ENCODE measurements at regions not wholly inside any gene's neighbourhood (a gene's known extent, or its start where the extent isn't known, plus 50 kb on each side); places are given as distances from the start of the nearest gene placed in this dataset.
"Not testable (repeated sequence)": the region's sequence is repeated elsewhere in the genome, so short reads cannot be mapped to it uniquely, and the experiment has no call there.

- Histone ChIP-seq H3K36me3 (no peaks in the 10 kb centered on the region), H3K4me3 (no peak overlapping the region), H3K9me3 (peaks cover 0 to 20% (median 0%) of the 10 kb centered on the region in 11 donors), H3K4me1 (peaks cover 0 to 7% (median 0%) of the 10 kb centered on the region in 9 donors), H3K27me3 (peaks cover 0 to 59% (median 52%) of the 10 kb centered on the region in 7 donors), H3K27ac (no peak overlapping the region)
- WGBS, 2 donors = 43 to 47% methylated on average over 5 of the region's 5 CpGs
- DNase-seq (no peak), ATAC-seq (peak in 1 of 8 donors; percentile 25)
- no peak for TF ChIP-seq CTCF (IDR thresholded peaks at IDR 0.05)
- intact Hi-C loops (cut with DNase I) = no loop called here
These were observed 252.3 kb upstream of the KCNG1 start for GRCh38 chr20:51275181-51275580.

GRCh38 chr20:51272401-51272800 lies 249.5 kb upstream of the KCNG1 start:
- H3K4me1 ChIP-seq = peaks cover 0 to 7% (median 0%) of the 10 kb centered on the region in 9 donors
- no peak overlapping the region for H3K4me3 ChIP-seq
- H3K36me3 ChIP-seq = no peaks in the 10 kb centered on the region
- DNase-seq (no peak), ATAC-seq (no peak)
- WGBS, 2 donors = 45 to 46% methylated on average over 5 of the region's 5 CpGs
- peaks cover 0 to 12% (median 0%) of the 10 kb centered on the region in 11 donors for H3K9me3 ChIP-seq
- H3K27ac ChIP-seq = no peak overlapping the region
- peaks cover 0 to 44% (median 33%) of the 10 kb centered on the region in 7 donors for H3K27me3 ChIP-seq
- intact Hi-C loops (cut with DNase I) = no loop called here
- TF ChIP-seq CTCF (IDR thresholded peaks at IDR 0.05) = no peak

GRCh38 chr20:51271931-51272330 lies 249.0 kb upstream of the KCNG1 start:
- Histone ChIP-seq H3K4me3 (no peak overlapping the region), H3K4me1 (peaks cover 0 to 7% (median 0%) of the 10 kb centered on the region in 9 donors), H3K9me3 (peaks cover 0 to 12% (median 0%) of the 10 kb centered on the region in 11 donors), H3K36me3 (no peaks in the 10 kb centered on the region), H3K27me3 (peaks cover 0 to 40% (median 29%) of the 10 kb centered on the region in 7 donors), H3K27ac (no peak overlapping the region)
- TF ChIP-seq CTCF (IDR thresholded peaks at IDR 0.05) = no peak
- ATAC-seq (no peak), DNase-seq (no peak)
- 78 to 80% methylated on average over 7 of the region's 7 CpGs for WGBS, 2 donors
- intact Hi-C loops (cut with DNase I) = no loop called here

GRCh38 chr20:51271289-51271688 lies 248.4 kb upstream of the KCNG1 start:
- H3K36me3 ChIP-seq; ATAC-seq; H3K4me3 ChIP-seq; H3K27ac ChIP-seq; intact Hi-C loops (cut with DNase I); H3K4me1 ChIP-seq; DNase-seq: not testable (repeated sequence)
- 88 to 91% methylated on average over 2 of the region's 2 CpGs for WGBS, 2 donors
- Histone ChIP-seq H3K9me3 (peaks cover 0 to 12% (median 0%) of the 10 kb centered on the region in 11 donors), H3K27me3 (peaks cover 0 to 43% (median 23%) of the 10 kb centered on the region in 7 donors)

GRCh38 chr20:51269671-51270070 lies 246.8 kb upstream of the KCNG1 start:
- TF ChIP-seq CTCF (IDR thresholded peaks at IDR 0.05) = no peak
- intact Hi-C loops (cut with DNase I) = no loop called here
- Histone ChIP-seq H3K9me3 (peaks cover 0 to 18% (median 0%) of the 10 kb centered on the region in 11 donors), H3K27ac (no peak overlapping the region), H3K36me3 (no peaks in the 10 kb centered on the region), H3K27me3 (peaks cover 0 to 31% (median 7%) of the 10 kb centered on the region in 7 donors), H3K4me3 (no peak overlapping the region), H3K4me1 (no peaks in the 10 kb centered on the region)
- ATAC-seq (no peak), DNase-seq (no peak)
- WGBS, 2 donors = 75 to 79% methylated on average over 4 of the region's 4 CpGs

All from heart right ventricle (tissue), 16 donors.